Chondrocyte (in vitro differentiated cells): ENCODE measurements at regions not wholly inside any gene's neighbourhood (a gene's known extent, or its start where the extent isn't known, plus 50 kb on each side); places are given as distances from the start of the nearest gene placed in this dataset.

Source experiments
- DNase-seq: peaks from one replicate; pipeline ENCODE4 v3.0.0; 2021; ENCODE audit warnings: mixed read lengths, low spot score
- H3K27ac Mint-ChIP-seq: one replicate; pipeline ENCODE4 v1.8.0; 2021; ENCODE audit warnings: mild to moderate bottlenecking, moderate library complexity, mixed read lengths; ENCODE audit not compliant: unreplicated experiment
- H3K27me3 Mint-ChIP-seq: 2 replicates; pipeline ENCODE4 v1.8.0; 2021; ENCODE audit warnings: low read depth, mixed read lengths
- H3K36me3 Mint-ChIP-seq: 2 replicates; pipeline ENCODE4 v1.8.0; 2021; ENCODE audit warnings: low read depth, mixed read lengths
- H3K4me1 Mint-ChIP-seq: 2 replicates; pipeline ENCODE4 v1.8.0; 2021; ENCODE audit warnings: low read depth, mild to moderate bottlenecking, mixed read lengths
- H3K4me3 Mint-ChIP-seq: one replicate; pipeline ENCODE4 v1.8.0; 2021; ENCODE audit warnings: mild to moderate bottlenecking, moderate library complexity, mixed read lengths; ENCODE audit not compliant: unreplicated experiment
- H3K9me3 Mint-ChIP-seq: 2 replicates; pipeline ENCODE4 v1.8.0; 2021; ENCODE audit warnings: low read depth, mixed read lengths
- TF ChIP-seq, protein P1 (sequence below): fragments of 200-600 bp; sonication (generic); IDR thresholded peaks from 2 replicates; pipeline ENCODE4 v1.5.0; 2021; ENCODE audit warnings: antibody characterized with exemption, mild to moderate bottlenecking, moderate library complexity

DNA sequence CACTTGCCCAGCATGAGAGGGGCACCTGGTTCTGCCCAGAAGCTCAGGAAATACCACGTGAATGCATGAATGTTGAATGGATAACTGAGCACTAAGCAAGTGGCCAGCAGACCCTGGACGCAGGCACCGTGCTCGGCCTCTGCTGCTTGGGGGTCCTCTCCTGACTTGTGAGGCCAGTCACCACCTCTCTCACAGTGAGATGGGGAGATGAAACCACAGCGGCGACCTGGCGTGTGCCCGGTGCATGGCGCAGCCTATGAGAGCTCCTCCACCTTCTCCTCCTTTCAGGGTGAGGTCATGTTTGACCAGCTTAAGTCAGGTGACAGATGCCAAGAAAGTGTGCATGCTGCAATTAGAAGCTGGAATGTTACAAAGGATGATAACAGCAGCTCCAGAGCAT is 75.5 kb downstream of the HMX1 start:
- Mint-ChIP-seq H3K36me3 (no peaks in the 10 kb centered on the region), H3K4me1 (no peaks in the 10 kb centered on the region), H3K9me3 (no peaks in the 10 kb centered on the region), H3K4me3 (no peak overlapping the region), H3K27me3 (peaks cover 6% of the 10 kb centered on the region), H3K27ac (no peak overlapping the region)
- TF ChIP-seq, protein P1, sequence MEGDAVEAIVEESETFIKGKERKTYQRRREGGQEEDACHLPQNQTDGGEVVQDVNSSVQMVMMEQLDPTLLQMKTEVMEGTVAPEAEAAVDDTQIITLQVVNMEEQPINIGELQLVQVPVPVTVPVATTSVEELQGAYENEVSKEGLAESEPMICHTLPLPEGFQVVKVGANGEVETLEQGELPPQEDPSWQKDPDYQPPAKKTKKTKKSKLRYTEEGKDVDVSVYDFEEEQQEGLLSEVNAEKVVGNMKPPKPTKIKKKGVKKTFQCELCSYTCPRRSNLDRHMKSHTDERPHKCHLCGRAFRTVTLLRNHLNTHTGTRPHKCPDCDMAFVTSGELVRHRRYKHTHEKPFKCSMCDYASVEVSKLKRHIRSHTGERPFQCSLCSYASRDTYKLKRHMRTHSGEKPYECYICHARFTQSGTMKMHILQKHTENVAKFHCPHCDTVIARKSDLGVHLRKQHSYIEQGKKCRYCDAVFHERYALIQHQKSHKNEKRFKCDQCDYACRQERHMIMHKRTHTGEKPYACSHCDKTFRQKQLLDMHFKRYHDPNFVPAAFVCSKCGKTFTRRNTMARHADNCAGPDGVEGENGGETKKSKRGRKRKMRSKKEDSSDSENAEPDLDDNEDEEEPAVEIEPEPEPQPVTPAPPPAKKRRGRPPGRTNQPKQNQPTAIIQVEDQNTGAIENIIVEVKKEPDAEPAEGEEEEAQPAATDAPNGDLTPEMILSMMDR: no peak
- no peak for DNase-seq

DNA sequence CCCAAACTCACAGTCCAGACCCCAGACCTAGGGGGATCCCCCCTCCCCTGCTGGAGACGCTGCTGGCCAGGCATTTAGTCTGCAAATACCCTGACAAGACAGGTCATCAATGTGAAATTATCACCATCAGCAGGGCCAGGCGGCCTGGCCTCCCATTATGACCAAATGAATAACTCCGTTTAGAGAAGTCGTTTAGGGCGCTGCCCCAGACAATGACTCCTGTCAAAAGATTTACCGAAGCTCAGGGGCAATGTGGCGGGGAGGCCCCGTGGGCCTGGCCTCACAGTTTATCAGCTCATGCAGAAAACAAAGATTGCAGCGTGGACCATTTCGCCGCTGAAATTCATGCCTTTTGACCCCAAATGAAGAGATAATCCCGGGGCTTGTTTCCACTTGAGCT is 76.5 kb downstream of the HMX1 start:
- no peak overlapping the region for H3K27ac Mint-ChIP-seq

DNA sequence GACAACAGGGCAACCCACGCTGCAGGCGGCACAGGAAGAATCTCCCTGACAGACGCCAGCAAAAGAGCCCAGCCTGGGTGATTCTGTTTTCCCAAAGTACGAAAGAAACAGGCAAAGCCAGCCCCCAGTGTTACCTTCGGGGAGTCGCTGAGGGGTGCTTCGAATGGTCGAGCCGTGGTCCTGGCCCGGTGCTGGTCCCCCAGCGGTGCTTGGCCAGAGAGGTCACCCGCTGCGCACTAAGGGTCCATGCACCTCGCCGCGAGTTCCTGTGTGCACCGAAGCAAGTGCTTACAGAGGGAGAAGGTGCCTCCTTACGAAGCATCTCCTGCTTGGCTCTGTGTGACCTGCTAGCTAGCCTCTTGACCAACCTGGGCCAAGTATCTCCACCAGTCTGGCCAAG is 77.1 kb downstream of the HMX1 start:
- Mint-ChIP-seq H3K4me3 (no peak overlapping the region), H3K4me1 (no peaks in the 10 kb centered on the region), H3K27ac (no peak overlapping the region), H3K36me3 (no peaks in the 10 kb centered on the region), H3K27me3 (peaks cover 13% of the 10 kb centered on the region), H3K9me3 (no peaks in the 10 kb centered on the region)
- DNase-seq: no peak
- TF ChIP-seq, protein P1: no peak

More for the DNA sequence above, 76.5 kb downstream of the HMX1 start:
- TF ChIP-seq, protein P1: no peak
- Mint-ChIP-seq H3K27me3 (peaks cover 7% of the 10 kb centered on the region), H3K4me1 (no peaks in the 10 kb centered on the region), H3K9me3 (no peaks in the 10 kb centered on the region), H3K36me3 (no peaks in the 10 kb centered on the region), H3K4me3 (no peak overlapping the region)
- DNase-seq: no peak

DNA sequence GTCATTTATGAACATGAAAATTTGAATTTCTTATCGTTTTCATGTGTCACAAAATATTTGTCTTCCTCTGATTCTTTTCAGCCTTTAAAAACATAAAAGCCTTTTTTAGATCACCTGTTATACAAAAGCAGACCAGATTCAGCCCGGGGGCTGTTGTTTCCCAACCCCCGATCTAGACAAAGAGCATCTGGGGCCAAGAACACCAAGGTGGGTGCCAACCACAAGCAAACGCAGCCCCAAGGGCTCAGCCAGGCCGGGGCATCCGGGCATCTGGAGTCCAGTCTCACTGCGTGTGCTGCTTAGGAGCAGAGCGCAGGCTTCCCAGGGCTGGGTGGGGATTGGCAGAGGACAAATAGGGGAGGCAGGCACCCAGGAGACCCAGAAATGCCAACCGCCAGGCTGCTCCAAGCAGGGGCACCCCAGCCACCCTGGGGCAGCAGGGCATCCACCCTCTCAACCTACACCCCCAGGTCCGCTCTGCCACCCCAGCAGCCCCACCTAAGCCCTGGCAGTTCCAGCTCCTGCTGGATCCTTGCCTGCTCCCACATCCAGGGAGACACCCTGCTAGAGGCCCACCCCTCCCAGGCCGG is 78.0 kb downstream of the HMX1 start:
- TF ChIP-seq, protein P1: no peak
- Mint-ChIP-seq H3K27me3 (peaks cover 13% of the 10 kb centered on the region), H3K9me3 (no peaks in the 10 kb centered on the region), H3K4me1 (no peaks in the 10 kb centered on the region), H3K4me3 (no peak overlapping the region), H3K36me3 (no peaks in the 10 kb centered on the region), H3K27ac (no peak overlapping the region)
- DNase-seq: no peak

DNA sequence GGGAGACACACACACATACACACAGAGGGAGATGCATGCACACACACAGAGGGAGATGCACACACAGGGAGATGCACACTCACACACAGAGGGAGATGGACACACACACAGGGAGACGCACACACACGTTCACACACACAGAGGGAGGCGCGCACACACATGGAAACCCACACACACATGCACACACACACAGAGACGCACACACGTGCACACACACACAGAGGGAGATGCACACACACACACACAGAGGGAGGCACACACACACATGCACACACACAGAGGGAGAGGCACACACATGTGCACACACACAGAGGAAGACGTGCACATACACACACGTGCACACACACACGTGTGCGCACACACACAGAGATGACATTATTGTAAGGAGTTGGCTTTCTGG is 79.1 kb downstream of the HMX1 start:
- DNase-seq: no peak
- H3K27me3 Mint-ChIP-seq: peaks cover 20% of the 10 kb centered on the region
- TF ChIP-seq, protein P1: no peak
- H3K36me3 Mint-ChIP-seq: no peaks in the 10 kb centered on the region
- H3K9me3 Mint-ChIP-seq: no peaks in the 10 kb centered on the region
- H3K27ac Mint-ChIP-seq: no peak overlapping the region
- H3K4me3 Mint-ChIP-seq: no peak overlapping the region
- no peaks in the 10 kb centered on the region for H3K4me1 Mint-ChIP-seq
